ENCODE measurements at regions not wholly inside any gene's neighbourhood (a gene's known extent, or its start where the extent isn't known, plus 50 kb on each side); places are given as distances from the start of the nearest gene placed in this dataset.

GRCh38 chr2:14735696-14736095 lies 103.2 kb downstream of the LRATD1 start:
- Histone ChIP-seq H3K9ac (ENCODE audit: low read depth in 1 of 2, low read length in 2 of 2) (no peak overlapping the region), H3K9me3 (ENCODE audit: control insufficient read depth in 4 of 4, low read length in 3 of 4) (no peaks in the 10 kb centered on the region), H3K4me1 (ENCODE audit: control insufficient read depth in 4 of 4, insufficient read depth in 4 of 4, low read length in 3 of 4) (no peaks in the 10 kb centered on the region), H3K27ac (ENCODE audit: low read depth in 1 of 2, low read length in 2 of 2) (no peak overlapping the region), H3K36me3 (ENCODE audit: control insufficient read depth in 4 of 4, insufficient read depth in 3 of 4, low read depth in 1 of 4, low read length in 3 of 4) (no peaks in the 10 kb centered on the region), H3K27me3 (ENCODE audit: control insufficient read depth in 4 of 4, insufficient read depth in 4 of 4, low read length in 3 of 4) (no peaks in the 10 kb centered on the region), H3K4me3 (ENCODE audit: low read depth in 1 of 3, low read length in 3 of 3) (no peak overlapping the region)
- TF ChIP-seq GABPA (IDR thresholded peaks at IDR 0.05 in 1 of 2, conservative IDR thresholded peaks at IDR 0.05 in 1 of 2) (no peak), YY1 (IDR thresholded peaks at IDR 0.05) (no peak), NR2F2 (IDR thresholded peaks at IDR 0.05) (no peak)
- TF ChIP-seq, protein P1, sequence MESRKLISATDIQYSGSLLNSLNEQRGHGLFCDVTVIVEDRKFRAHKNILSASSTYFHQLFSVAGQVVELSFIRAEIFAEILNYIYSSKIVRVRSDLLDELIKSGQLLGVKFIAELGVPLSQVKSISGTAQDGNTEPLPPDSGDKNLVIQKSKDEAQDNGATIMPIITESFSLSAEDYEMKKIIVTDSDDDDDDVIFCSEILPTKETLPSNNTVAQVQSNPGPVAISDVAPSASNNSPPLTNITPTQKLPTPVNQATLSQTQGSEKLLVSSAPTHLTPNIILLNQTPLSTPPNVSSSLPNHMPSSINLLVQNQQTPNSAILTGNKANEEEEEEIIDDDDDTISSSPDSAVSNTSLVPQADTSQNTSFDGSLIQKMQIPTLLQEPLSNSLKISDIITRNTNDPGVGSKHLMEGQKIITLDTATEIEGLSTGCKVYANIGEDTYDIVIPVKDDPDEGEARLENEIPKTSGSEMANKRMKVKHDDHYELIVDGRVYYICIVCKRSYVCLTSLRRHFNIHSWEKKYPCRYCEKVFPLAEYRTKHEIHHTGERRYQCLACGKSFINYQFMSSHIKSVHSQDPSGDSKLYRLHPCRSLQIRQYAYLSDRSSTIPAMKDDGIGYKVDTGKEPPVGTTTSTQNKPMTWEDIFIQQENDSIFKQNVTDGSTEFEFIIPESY (IDR thresholded peaks at IDR 0.05), result no peak
- TF ChIP-seq, protein P2, sequence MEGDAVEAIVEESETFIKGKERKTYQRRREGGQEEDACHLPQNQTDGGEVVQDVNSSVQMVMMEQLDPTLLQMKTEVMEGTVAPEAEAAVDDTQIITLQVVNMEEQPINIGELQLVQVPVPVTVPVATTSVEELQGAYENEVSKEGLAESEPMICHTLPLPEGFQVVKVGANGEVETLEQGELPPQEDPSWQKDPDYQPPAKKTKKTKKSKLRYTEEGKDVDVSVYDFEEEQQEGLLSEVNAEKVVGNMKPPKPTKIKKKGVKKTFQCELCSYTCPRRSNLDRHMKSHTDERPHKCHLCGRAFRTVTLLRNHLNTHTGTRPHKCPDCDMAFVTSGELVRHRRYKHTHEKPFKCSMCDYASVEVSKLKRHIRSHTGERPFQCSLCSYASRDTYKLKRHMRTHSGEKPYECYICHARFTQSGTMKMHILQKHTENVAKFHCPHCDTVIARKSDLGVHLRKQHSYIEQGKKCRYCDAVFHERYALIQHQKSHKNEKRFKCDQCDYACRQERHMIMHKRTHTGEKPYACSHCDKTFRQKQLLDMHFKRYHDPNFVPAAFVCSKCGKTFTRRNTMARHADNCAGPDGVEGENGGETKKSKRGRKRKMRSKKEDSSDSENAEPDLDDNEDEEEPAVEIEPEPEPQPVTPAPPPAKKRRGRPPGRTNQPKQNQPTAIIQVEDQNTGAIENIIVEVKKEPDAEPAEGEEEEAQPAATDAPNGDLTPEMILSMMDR (IDR thresholded peaks at IDR 0.05; ENCODE audit: low read depth, low read length, missing input control), result no peak
- DNase-seq (ENCODE audit: low spot score), result no peak
- WGBS, result 65% methylated on average over 4 of the region's 4 CpGs

GRCh38 chr2:14737201-14737600 lies 104.7 kb downstream of the LRATD1 start:
- Histone ChIP-seq H3K27me3 (ENCODE audit: control insufficient read depth in 4 of 4, insufficient read depth in 4 of 4, low read length in 3 of 4) (no peaks in the 10 kb centered on the region), H3K9ac (ENCODE audit: low read depth in 1 of 2, low read length in 2 of 2) (no peak overlapping the region), H3K4me1 (ENCODE audit: control insufficient read depth in 4 of 4, insufficient read depth in 4 of 4, low read length in 3 of 4) (no peaks in the 10 kb centered on the region), H3K9me3 (ENCODE audit: control insufficient read depth in 4 of 4, low read length in 3 of 4) (no peaks in the 10 kb centered on the region), H3K36me3 (ENCODE audit: control insufficient read depth in 4 of 4, insufficient read depth in 3 of 4, low read depth in 1 of 4, low read length in 3 of 4) (no peaks in the 10 kb centered on the region), H3K27ac (ENCODE audit: low read depth in 1 of 2, low read length in 2 of 2) (no peak overlapping the region), H3K4me3 (ENCODE audit: low read depth in 1 of 3, low read length in 3 of 3) (no peak overlapping the region)
- WGBS, result 30% methylated on average over 1 of the region's 1 CpG
- DNase-seq (ENCODE audit: low spot score), result no peak
- TF ChIP-seq FOXA1 (IDR thresholded peaks at IDR 0.05) (no peak), HNF4A (conservative IDR thresholded peaks at IDR 0.05) (no peak), RXRA (IDR thresholded peaks at IDR 0.05) (no peak), NR2F2 (IDR thresholded peaks at IDR 0.05) (no peak), HNF4G (IDR thresholded peaks at IDR 0.05) (no peak)
- TF ChIP-seq, protein P2 (IDR thresholded peaks at IDR 0.05; ENCODE audit: low read depth, low read length, missing input control), result no peak

DNA sequence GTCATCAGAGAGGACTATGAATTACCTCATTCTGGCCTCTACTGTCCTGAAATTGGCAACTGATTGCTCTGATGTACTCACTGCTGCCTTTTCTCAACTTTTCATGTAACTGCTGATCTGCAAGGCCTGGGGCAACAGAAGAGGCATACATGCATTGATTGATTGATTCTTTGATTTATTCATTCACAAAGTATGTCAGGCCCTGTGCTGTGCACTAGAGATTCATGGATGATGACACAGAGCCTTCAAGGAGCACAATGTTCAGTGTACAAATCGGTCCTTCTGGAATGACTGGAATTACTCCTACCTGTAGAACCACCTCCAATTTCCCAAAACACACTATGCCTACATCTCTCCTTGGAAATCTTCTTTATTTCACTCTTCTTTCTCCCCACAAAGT lies 111.3 kb downstream of the LRATD1 start:
- Histone ChIP-seq H3K4me1 (ENCODE audit: control insufficient read depth in 4 of 4, insufficient read depth in 4 of 4, low read length in 3 of 4) (no peaks in the 10 kb centered on the region), H3K9me3 (ENCODE audit: control insufficient read depth in 4 of 4, low read length in 3 of 4) (peaks cover 0 to 4% (median under 1%) of the 10 kb centered on the region in 4 donors), H3K27ac (ENCODE audit: low read depth in 1 of 2, low read length in 2 of 2) (no peak overlapping the region), H3K4me3 (ENCODE audit: low read depth in 1 of 3, low read length in 3 of 3) (no peak overlapping the region), H3K9ac (ENCODE audit: low read depth in 1 of 2, low read length in 2 of 2) (no peak overlapping the region), H3K27me3 (ENCODE audit: control insufficient read depth in 4 of 4, insufficient read depth in 4 of 4, low read length in 3 of 4) (no peaks in the 10 kb centered on the region), H3K36me3 (ENCODE audit: control insufficient read depth in 4 of 4, insufficient read depth in 3 of 4, low read depth in 1 of 4, low read length in 3 of 4) (no peaks in the 10 kb centered on the region)
- DNase-seq (ENCODE audit: low spot score), result no peak
- 78% methylated on average over 1 of the region's 1 CpG for WGBS
- TF ChIP-seq FOXA2 (IDR thresholded peaks at IDR 0.05) (no peak), RXRA (IDR thresholded peaks at IDR 0.05) (no peak), RAD21 (IDR thresholded peaks at IDR 0.05) (no peak), SP1 (IDR thresholded peaks at IDR 0.05) (no peak), GABPA (IDR thresholded peaks at IDR 0.05 in 1 of 2, conservative IDR thresholded peaks at IDR 0.05 in 1 of 2) (no peak), EGR1 (IDR thresholded peaks at IDR 0.05; ENCODE audit: low read depth in 2 of 2) (no peak), HNF4G (IDR thresholded peaks at IDR 0.05) (no peak), JUND (IDR thresholded peaks at IDR 0.05) (no peak), TAF1 (conservative IDR thresholded peaks at IDR 0.05) (no peak), FOXA1 (IDR thresholded peaks at IDR 0.05) (no peak)
- TF ChIP-seq, protein P1 (IDR thresholded peaks at IDR 0.05), result no peak
- TF ChIP-seq, protein P3, sequence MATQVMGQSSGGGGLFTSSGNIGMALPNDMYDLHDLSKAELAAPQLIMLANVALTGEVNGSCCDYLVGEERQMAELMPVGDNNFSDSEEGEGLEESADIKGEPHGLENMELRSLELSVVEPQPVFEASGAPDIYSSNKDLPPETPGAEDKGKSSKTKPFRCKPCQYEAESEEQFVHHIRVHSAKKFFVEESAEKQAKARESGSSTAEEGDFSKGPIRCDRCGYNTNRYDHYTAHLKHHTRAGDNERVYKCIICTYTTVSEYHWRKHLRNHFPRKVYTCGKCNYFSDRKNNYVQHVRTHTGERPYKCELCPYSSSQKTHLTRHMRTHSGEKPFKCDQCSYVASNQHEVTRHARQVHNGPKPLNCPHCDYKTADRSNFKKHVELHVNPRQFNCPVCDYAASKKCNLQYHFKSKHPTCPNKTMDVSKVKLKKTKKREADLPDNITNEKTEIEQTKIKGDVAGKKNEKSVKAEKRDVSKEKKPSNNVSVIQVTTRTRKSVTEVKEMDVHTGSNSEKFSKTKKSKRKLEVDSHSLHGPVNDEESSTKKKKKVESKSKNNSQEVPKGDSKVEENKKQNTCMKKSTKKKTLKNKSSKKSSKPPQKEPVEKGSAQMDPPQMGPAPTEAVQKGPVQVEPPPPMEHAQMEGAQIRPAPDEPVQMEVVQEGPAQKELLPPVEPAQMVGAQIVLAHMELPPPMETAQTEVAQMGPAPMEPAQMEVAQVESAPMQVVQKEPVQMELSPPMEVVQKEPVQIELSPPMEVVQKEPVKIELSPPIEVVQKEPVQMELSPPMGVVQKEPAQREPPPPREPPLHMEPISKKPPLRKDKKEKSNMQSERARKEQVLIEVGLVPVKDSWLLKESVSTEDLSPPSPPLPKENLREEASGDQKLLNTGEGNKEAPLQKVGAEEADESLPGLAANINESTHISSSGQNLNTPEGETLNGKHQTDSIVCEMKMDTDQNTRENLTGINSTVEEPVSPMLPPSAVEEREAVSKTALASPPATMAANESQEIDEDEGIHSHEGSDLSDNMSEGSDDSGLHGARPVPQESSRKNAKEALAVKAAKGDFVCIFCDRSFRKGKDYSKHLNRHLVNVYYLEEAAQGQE (IDR thresholded peaks at IDR 0.05), result no peak

Data from liver (tissue), 8 donors.